GM21619 (cell line): ENCODE measurements at regions not wholly inside any gene's neighbourhood (a gene's known extent, or its start where the extent isn't known, plus 50 kb on each side); places are given as distances from the start of the nearest gene placed in this dataset.

Experiments
- ATAC-seq: cut with Tn5 transposase; IDR thresholded peaks from one replicate; pipeline ENCODE4 v1.9.1; 2021; ENCODE audit not compliant: unreplicated experiment

DNA sequence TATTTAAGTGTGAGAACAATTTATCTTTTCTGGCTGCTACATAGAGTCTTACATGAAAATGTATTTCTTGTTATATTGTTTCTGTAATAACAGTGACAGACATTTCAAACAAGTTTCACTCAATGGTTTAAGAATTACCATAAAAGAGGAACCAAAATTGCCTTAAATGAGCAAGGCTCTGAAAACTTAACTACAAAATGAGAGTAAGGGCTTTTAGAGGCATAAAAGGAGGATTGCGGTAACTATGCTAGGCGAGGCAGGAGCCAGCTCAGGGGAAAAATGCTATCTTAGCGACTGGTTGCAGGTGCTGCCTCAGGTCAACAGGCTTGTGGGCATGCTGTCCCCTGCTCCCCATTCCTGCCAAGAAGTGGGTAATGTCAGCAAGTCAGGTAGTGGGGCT, 81.7 kb upstream of the MSI2 start:
- peak; percentile 91 for ATAC-seq

DNA sequence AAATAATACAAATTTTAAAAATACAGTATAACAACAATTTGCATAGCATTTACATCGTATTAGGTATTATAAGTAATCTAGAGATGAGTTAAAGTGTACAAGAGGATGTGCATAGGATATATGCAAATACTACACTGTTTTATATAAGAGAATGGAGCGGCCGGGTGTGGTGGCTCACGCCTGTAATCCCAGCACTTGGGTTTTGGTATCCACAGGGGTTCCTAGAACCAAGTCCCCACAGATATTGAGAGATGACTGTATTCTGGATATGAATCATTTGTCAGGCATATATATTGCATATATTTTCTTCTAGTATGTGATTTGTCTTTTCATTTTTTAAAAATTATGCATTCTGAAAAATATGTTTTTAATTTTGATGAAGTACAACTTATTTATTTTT, 77.5 kb upstream of the MSI2 start:
- no peak for ATAC-seq

DNA sequence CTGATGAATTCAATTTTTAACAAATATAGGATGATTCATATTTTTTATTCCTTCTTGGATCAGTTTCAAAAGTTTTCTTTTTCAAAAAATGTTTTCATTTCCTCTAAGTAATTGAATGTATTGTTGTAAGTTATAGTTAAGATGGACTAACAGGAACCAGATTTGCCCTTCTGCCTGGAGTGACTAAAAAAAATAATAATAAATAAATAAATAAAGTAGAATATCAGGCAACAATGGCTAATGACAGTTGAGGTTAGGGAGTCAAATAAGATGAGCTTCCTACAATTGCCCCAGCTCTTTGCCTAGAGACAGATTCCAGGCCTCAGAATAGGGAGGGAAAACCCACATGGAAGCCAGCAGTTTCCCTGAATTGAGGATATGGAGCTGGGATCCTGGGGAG, 73.7 kb upstream of the MSI2 start:
- ATAC-seq, result no peak

DNA sequence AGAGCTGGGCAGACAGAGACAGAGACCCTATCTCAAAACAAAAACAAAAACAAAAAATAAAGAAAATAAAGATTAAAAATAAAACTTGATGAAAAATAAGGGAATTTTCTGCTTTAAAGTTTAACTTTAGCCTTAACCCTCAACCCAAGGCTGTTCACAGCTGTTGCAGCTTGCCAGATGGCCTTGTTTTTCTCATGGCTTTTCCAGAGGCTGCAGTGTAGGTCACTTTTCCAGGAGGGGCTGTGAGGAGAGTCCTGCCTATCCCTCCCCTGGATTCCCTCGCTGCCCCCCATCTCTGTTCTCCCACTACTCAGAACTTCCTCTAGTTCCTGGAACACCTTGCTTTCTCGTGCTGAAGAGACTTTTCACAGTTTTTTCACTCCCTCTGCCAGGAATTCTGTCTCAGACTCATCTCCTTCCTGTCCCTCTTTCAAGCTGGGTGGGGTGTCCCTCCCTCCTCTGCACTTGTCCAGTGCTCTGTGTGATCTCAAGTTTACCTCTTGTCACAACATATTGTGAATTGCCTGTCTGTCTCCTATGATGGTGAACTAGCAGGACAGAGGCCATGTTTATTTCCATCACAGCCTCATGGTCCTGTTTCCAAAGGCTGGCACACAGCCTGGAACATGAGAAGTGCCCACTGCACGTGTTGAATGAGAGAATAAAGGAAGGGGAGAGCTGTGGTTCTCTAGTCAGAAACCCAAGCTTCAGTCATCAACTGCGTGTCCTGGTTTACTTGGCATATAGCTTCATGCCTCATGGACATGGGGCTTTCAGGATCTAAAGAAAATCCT, 69.9 kb upstream of the MSI2 start:
- no peak for ATAC-seq

DNA sequence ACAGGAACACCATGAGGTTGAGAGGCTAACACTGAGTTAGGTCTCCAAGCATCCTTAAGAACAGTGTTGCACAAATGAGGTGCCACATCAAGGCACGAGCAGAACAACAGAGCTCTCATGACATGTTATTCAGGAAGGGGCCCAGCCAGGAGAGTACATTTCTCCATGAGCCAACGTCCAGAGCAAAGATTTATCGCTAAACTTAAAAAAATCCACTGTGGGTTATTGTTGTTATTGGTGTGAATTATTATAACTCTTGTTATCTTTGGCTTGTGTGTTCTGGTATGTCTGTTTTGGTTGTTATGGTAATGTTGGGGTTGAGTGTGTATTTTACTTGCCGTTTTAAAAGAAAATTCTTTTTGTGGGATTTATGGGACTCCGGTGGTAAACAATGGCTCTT, 68.9 kb upstream of the MSI2 start:
- no peak for ATAC-seq

DNA sequence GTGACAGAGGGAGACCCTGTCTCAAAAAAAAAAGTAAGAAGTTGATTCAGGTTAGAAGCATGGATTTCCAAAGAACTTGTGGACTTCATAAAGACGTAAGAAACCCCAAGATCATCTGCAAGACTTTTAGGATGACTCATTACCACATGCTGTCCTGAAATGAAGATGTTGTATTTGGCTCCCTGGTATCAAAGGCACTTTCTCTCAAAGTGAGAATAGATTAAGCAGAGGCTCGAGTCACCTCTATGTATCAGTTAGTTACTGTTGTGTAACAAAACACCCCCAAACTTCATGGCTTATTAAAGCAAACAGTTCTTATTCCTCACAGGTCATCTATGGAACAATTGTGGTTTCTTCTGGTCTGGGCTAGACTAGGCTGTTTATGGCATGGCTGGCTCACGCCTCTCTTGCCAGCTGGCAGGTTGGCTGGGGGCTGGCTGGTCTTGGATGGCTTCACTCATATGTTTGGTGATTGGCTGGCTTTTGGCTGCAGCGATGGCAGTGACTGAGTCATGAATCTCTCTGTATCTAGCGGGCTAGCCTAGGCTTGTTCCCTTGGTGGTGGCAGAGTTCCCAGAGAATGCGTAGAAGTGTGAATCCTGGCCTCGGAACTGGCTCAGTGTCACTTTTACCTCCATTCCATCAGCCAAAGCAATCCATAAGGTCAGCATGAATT, 60.4 kb upstream of the MSI2 start:
- ATAC-seq, result no peak

DNA sequence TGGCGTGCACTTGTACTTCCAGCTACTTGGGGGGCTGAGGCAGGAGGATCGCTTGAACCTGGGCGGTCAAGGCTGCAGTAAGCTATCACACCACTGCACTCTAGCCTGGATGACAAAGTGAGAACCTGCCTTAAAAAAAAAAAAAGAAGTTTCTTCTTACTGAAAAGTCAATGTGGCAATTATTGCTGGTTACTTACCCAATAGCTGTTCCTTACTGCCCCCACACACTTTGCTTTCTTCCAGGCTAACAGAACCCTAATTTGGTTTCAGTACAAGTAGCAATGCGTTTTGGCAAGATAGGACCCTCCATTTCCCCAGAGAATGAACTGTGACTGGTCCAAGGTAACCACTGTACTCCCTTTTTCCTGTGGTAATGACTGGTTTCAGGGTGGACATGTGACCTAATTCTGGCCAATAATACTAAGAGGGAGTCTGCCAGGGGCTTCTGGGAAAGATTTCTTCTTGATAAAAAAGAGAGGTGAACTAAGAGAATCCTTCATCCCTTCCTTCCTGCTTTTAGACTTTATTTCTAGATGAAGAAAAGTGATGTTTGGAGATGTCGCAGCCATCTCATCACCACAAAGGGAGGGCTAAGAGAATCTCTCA, 58.8 kb upstream of the MSI2 start:
- no peak for ATAC-seq

DNA sequence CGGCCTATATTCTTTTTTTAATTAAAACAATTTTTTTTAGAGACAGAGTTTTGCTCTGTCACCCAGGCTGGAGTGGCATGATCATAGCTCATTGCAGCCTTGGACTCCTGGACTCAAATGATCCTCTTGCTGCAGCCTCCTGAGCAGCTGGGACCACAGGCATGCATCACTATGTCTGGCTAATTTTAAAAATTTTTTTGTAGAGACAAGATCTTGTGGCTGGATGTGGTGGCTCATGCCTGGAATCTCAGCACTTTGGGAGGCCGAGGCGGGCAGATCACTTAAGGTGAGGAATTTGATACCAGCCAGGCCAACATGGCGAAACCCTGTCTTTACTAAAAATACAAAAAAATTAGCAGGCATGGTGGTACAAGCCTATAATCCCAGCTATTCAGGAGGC, 54.8 kb upstream of the MSI2 start:
- ATAC-seq, result no peak

DNA sequence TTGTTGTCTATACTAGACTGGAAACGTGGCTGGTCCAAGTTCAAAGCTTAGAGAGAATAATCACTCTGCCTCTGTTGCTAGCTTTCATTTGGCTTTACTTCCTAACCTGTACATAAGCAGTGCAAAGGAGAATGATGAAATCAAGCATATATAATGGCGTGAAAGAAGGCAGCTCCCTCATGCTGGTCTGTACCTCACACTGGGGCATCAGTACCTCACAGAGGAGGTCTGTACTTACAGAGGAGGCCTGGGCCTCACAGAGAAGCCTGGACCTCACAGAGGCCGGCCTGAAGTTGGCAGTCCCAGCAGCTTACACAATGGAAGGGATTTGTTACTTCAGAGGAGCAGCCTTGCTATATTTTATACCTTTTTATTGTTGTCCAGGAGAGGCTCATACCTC, 53.3 kb upstream of the MSI2 start:
- ATAC-seq, result no peak
